Stimulated activated CD8-positive, alpha-beta memory T cell treated with anti-CD3 and anti-CD28 coated beads, Interleukin-15, amount 100 ng/mL, for 1 hour (primary cell): ENCODE measurements at regions not wholly inside any gene's neighbourhood (a gene's known extent, or its start where the extent isn't known, plus 50 kb on each side); places are given as distances from the start of the nearest gene placed in this dataset.

Source experiments
- DNase-seq: peaks from one replicate; pipeline ENCODE4 v3.0.0-alpha.2; 2020; ENCODE audit warnings: low read depth

GRCh38 chr11:70872955-70873735 is 379.2 kb downstream of the SHANK2 start:
- no peak for DNase-seq

GRCh38 chr11:70873736-70874412 is 378.5 kb downstream of the SHANK2 start:
- no peak for DNase-seq

DNA sequence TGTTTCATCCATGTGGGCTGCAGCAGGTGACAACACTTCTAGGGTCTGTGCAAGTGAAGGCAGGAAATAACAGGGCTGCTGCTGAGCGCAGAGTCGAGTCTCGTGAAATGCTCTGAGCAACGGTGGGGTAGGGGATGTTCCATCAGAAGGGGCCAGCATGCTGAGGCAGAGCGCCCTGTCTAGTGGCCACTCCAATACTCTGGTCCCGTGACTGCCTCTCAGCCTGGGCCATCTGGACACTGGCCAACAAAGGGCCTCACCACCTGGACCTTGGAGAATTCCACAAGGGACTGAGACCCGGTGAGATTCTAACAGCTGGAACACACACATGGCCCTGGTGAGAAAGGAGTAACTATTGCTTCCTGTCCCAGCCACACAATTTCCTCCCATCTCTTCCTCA is 375.7 kb downstream of the SHANK2 start:
- DNase-seq = no peak

- no peak for DNase-seq
Measured at GRCh38 chr11:70877151-70877550, 375.2 kb downstream of the SHANK2 start.

DNA sequence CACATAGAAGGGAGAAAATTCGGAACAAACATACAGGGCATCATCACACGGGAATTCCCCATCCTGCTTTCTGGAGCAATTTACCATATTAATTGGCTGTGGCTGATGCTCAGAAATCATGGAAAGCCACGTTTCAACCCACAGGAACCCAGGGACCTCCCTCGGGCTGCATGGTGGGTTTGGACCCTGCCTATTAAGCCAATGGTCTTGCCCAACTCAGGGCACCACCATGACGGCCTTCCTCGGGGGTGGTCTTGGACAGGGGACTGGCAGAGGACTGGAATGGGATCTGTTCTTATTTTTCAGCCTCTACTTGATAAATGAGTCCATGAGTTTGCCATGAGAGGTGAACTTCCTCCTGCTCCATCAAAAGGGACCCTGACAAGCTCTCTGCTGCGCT is 374.0 kb downstream of the SHANK2 start:
- no peak for DNase-seq

DNA sequence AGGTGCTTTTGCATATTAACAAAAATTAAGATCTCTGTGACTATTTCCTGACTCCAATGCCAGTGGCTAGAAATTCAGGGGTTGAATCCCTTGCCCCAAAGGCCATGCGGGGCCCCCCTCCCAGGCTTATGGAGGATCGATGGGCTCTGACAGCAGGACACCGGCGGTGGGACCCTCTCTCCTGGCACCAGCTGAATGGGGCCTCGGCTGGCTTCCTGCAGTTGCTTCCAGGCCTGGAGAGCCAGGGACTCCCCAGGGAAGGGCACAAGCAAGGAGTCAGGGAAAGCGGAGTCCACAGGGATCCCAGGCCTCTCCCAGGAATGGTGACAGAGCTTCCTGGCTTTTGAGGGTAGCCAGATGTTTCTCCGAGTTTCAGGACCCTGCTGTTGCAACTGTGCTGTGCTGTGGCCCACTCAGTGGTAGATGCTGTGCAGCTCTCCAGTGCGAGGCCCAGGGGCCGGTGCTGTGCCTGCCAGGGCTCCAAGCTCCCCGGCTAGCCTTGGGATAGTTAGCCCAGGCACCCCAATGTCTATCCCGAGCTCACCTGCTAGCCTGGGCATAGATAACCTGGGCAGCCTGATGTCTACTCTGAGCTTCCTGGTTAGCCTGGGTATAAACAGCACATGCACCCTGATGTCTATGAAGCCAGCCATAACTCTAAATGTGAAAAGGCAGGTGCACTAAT is 372.6 kb downstream of the SHANK2 start:
- no peak for DNase-seq

- DNase-seq = no peak
Measured at GRCh38 chr11:70880416-70880815, 372.0 kb downstream of the SHANK2 start.

DNA sequence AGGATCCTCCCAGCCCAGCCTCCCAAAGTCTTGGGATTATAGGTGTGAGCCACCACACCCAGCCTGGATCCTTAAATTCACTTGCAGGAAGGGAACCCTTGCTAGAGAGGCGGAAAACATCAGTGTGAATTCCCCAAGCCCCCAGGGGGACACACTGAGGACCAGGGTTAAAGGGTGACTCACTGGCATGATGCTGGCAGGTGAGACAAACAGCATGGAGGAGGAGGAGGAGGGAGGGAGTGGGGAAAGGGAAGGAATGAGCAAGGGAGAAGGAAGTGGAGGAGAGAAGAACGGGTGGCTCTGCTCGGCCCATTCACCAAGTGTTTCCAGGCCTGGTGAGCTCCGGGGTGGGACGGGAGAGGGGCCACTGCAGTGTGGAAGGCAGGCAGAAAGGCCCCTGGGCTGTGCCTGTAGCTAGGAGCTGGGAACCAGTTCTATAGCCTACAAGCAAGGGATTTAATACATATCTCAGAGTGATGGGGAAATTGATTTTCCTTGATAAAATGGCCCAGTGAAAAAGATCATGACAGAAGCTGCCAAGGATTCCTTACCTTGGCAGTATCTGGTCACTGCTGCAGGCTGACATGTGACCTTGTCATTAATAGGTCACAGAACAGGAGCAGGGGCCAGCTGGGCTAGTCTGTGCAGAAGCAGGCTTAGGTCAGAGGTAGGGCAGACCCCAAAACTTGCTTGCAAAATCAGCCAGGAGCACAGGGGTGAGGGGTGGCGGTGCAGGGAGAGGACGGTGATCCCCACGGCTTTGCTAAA is 370.2 kb downstream of the SHANK2 start:
- DNase-seq = no peak

GRCh38 chr11:70882716-70883085 is 369.7 kb downstream of the SHANK2 start:
- no peak for DNase-seq

DNA sequence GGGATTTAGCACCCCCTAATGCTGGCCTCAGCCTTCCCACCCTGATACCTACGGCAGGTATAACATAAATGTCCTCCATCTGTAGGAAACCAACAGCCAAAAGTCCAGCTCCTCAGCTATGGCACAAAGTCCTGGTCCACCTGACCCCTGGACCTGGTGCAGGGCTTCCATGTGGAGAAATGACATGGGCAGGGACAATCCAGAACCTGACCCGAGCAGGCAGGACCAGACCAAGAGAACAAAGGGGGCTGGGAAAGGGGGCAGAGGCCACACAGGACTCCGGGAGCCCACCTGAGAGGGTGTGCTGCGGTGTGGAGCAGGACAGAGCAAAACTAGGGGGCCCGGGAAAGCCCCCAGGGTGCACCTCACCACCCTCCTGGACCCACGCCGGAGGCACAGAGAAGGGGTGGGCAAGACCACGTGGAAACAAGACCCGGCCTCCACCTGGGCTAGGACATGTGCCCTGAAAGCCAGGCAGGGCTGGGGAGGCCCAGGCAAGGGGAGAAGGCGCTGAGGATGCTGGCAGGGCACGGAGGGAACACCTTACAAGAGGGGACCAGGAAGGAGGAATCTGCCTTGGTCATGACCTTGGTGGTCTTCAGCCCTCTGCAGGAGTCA is 368.9 kb downstream of the SHANK2 start:
- DNase-seq = no peak

- no peak for DNase-seq
Measured at GRCh38 chr11:70883973-70884623, 368.3 kb downstream of the SHANK2 start.

DNA sequence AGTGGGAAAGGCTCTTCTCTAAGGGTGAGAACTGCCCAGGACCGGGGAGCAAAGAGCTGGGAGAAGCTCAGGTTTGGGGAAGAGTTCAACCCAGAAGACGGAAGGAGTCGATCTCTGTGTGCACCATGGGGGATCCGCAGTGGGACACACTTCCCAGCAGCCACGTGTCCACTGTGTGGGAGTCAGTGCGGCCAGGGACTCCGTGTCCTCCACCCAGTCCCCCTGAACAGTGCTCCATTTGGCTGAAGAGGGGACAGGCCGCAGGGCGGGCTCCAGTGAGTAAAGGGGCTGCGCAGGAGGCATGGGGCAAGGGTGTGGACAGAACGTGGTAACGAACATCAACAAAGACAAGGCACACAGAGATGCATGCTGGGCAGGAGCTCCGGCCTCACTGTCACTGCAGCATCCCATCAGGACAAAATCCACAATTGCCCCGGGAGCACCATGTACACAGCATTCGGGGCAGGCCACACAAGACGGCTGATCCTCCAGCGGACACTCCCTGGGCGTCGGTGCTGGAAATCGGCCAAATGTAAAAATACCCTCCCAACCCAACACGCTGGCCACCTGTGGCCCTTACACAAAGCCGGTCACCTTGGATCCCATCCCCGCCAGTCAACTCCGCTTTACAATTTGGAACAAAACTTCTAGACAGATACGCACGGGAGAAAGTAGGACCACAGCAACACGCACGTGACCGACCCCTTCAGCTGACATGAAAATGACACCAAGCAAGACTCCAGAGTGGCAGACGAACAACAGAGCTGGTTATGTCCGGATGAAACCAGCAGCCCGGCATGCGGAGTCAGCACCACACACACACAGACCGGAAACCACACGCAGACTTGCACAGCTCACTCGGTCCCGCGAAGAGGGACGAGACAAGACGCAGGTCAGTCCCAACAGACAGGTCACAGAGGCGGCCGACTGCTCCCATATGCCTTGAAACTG is 366.8 kb downstream of the SHANK2 start:
- no peak for DNase-seq

DNA sequence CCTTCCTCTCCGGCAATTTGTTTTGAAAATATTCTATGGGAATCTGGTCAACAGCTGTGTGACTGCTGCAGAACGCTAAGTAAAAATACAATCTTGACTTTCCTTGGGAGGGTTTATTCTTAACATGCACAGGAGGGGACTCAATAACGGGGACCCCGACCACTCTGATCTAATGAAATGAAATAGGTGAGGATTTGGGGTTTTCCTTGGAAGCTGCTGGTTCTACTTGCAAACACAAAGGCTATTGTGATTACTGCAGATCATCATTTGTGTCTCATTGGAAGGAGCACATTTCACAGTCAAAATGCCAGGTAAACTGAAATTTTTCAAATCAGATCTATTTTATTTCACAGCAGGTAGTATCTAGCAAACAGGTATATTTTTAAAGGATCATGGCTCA is 366.1 kb downstream of the SHANK2 start:
- DNase-seq = no peak

DNA sequence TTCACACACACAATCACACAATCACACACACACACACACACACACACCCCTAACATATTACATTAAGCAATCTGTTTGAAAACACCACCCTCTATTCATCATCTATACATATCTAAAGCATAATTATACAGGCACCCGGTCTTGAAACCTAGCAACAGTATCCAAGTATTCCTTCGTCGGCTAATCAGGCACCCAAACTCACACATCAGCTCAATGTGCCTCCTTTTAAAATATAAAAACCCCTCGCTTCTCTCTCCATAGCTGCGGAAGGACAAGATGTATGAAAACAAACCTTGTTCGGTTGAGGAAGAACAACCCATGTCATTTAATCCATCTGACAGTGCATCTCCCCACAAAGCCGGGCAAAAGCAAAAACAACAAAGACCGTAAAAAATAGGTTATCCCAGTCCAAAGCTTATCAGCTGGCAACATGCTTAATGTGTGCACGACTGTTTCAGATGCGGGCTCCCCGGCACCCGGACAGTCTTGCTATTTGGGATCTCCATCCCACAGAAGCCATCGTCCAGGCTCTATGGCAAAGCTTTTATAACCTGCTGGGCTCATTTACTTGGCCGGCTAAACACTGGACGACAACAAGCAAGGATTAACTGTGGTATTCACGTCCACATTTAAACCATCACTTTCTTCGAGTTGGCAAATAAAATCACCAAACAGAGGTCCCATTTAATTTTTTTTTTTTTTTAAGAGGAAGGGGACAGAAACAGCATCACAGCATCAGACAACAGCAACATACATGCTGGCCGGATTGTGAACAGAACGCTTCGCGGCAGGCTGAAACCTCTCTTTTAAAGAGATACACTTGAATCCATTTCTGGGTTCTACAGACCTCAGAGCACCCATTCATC is 365.5 kb downstream of the SHANK2 start:
- DNase-seq = no peak

DNA sequence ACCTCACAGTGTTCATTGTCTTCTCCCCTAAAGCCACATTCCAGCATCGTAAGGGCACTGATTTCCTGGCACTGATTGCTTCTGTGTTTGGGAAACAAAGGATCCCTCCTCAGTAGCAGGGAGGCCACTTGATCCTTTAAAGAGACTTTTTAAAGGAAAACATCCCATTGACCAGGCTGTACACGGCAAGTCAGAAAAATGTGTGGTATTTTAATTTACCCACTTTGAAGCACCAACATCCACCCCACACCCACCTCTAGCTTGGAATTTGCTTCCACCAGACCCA is 364.9 kb downstream of the SHANK2 start:
- DNase-seq = no peak

GRCh38 chr11:70888061-70888460 is 364.3 kb downstream of the SHANK2 start:
- no peak for DNase-seq

GRCh38 chr11:70889411-70889810 is 363.0 kb downstream of the SHANK2 start:
- DNase-seq = no peak

- DNase-seq = no peak
Measured at GRCh38 chr11:70891844-70892380, 360.5 kb downstream of the SHANK2 start.

DNA sequence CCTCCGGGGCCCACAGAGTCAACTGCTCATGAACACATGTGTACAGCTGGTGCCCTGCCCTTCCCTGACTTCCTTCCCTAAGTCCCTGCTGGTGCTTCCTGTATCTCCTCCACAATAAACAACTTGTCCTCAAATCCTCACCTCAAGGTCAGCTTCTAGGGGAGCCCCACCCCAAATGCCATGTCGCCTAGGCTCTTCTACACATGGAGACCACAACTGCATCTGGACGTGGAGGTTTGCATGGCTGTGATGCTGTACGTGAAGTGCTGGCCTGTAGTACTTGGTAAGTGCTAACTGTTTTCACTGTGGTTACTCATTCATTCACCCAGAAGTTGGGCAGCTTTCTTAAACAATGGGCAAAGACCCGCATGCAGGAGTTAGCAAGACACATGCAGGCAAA is 359.5 kb downstream of the SHANK2 start:
- no peak for DNase-seq
